CD4-positive, alpha-beta T cell treated with Interleukin-10 for 1 hour (primary cell): ENCODE measurements at regions not wholly inside any gene's neighbourhood (a gene's known extent, or its start where the extent isn't known, plus 50 kb on each side); places are given as distances from the start of the nearest gene placed in this dataset.

Experiments used
- DNase-seq: peaks from one replicate; pipeline ENCODE4 v3.0.0-alpha.2; 2020

- DNase-seq = no peak
Measured at GRCh38 chr20:10961651-10962288, 288.0 kb upstream of the JAG1 start.

- no peak for DNase-seq
Measured at GRCh38 chr20:10962937-10963336, 289.1 kb upstream of the JAG1 start.

GRCh38 chr20:10963717-10964266 is 290.0 kb upstream of the JAG1 start:
- DNase-seq = no peak

- DNase-seq = no peak
Measured at GRCh38 chr20:10965936-10966470, 292.2 kb upstream of the JAG1 start.

- no peak for DNase-seq
Measured at GRCh38 chr20:10970109-10970508, 296.3 kb upstream of the JAG1 start.

GRCh38 chr20:10971096-10971495 is 297.3 kb upstream of the JAG1 start:
- no peak for DNase-seq

GRCh38 chr20:10972219-10972860 is 298.5 kb upstream of the JAG1 start:
- DNase-seq = no peak

GRCh38 chr20:10976051-10976450 is 302.3 kb upstream of the JAG1 start:
- DNase-seq = no peak

GRCh38 chr20:10978019-10978702 is 304.4 kb upstream of the JAG1 start:
- DNase-seq = no peak

- DNase-seq = no peak
Measured at GRCh38 chr20:10978713-10979112, 304.9 kb upstream of the JAG1 start.

GRCh38 chr20:10982692-10983091 is 308.9 kb upstream of the JAG1 start:
- no peak for DNase-seq

- no peak for DNase-seq
Measured at GRCh38 chr20:10984294-10984693, 310.5 kb upstream of the JAG1 start.

GRCh38 chr20:10984913-10985312 is 311.1 kb upstream of the JAG1 start:
- no peak for DNase-seq

- no peak for DNase-seq
Measured at GRCh38 chr20:10985536-10985935, 311.7 kb upstream of the JAG1 start.

- no peak for DNase-seq
Measured at GRCh38 chr20:10986586-10986985, 312.8 kb upstream of the JAG1 start.

GRCh38 chr20:10987651-10988383 is 314.0 kb upstream of the JAG1 start:
- DNase-seq = no peak

- DNase-seq = no peak
Measured at GRCh38 chr20:10990625-10991382, 317.0 kb upstream of the JAG1 start.

GRCh38 chr20:10992731-10993130 is 318.9 kb upstream of the JAG1 start:
- DNase-seq = no peak

GRCh38 chr20:10994991-10995700 is 321.3 kb upstream of the JAG1 start:
- no peak for DNase-seq

GRCh38 chr20:10998476-10998875 is 324.7 kb upstream of the JAG1 start:
- DNase-seq = no peak

- DNase-seq = no peak
Measured at GRCh38 chr20:11000416-11000815, 326.6 kb upstream of the JAG1 start.

- no peak for DNase-seq
Measured at GRCh38 chr20:11001302-11001701, 327.5 kb upstream of the JAG1 start.
